GM21786 (cell line): ENCODE measurements at regions not wholly inside any gene's neighbourhood (a gene's known extent, or its start where the extent isn't known, plus 50 kb on each side); places are given as distances from the start of the nearest gene placed in this dataset.

ENCODE experiments used
- ATAC-seq: cut with Tn5 transposase; IDR thresholded peaks from one replicate; pipeline ENCODE4 v1.9.1; 2021; ENCODE audit not compliant: unreplicated experiment

- ATAC-seq, result no peak
Observed at GRCh38 chr2:6792883-6793282, 72.8 kb downstream of the CMPK2 start.

GRCh38 chr2:6793371-6793770 lies 72.3 kb downstream of the CMPK2 start:
- ATAC-seq, result no peak

GRCh38 chr2:6793913-6794312 lies 71.8 kb downstream of the CMPK2 start:
- no peak for ATAC-seq

DNA sequence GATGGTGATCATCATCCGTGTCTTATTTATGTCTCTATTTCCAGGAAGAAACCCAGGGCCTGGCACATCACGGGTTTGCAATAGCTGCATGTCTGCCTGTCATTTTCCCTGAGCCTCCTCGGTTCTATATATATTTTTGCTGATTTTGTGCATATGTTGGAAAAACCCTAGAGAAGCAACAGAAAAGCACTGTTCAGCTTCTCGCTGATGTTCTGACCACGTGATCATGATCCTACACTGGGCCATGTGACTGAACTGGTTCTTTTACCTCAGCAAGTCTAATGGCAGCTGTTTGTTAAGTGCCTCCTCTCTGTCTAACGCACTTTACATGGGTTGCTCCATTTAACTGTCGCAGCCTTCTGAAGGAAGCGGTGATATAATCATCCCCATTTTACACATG lies 71.3 kb downstream of the CMPK2 start:
- no peak for ATAC-seq
